Panc1 (cell line): ENCODE measurements at regions not wholly inside any gene's neighbourhood (a gene's known extent, or its start where the extent isn't known, plus 50 kb on each side); places are given as distances from the start of the nearest gene placed in this dataset.

Experiments used
- POLR2AphosphoS5 ChIP-seq: IDR thresholded peaks from 2 replicates; pipeline ENCODE4 v1.6.1; 2012; ENCODE audit warnings: mild to moderate bottlenecking, low read depth, low read length, moderate library complexity
- TCF7L2 ChIP-seq: IDR thresholded peaks from 2 replicates; pipeline ENCODE4 v1.6.1; 2011; ENCODE audit warnings: mild to moderate bottlenecking, low read depth, low read length, inconsistent platforms
- TF ChIP-seq, protein P1 (sequence below): fragments of 450-650 bp; IDR thresholded peaks from 2 replicates; pipeline ENCODE4 v1.5.1; 2017; ENCODE audit warnings: mild to moderate bottlenecking
- TF ChIP-seq, protein P2 (sequence below), 2 experiments: IDR thresholded peaks; 2 replicates each; pipeline ENCODE4 v1.6.1; 2011 to 2012; ENCODE audit warnings: low read depth in 2 of 2, control low read depth in 1 of 2, low read length in 1 of 2, mild to moderate bottlenecking in 1 of 2, moderate library complexity in 1 of 2; ENCODE audit not compliant: insufficient read depth in 1 of 2

DNA sequence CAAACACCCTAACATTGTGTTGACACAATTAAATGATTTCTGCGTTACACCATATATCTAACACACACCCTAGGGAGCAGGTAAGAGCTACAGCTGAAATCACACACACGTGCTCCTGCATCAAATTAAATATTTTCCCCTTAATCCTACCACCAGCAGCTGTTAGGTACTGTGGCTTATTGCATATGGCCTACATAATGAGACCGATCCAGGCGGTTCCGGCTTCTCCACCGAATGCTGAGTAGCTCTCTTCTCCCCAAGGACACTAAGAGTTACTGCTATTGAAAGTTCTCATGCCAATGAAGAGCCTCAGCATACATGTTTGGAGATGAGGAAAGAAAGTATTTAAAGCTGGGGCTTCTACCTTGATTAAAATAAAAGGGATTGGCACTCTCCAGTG, 472.2 kb upstream of the STXBP6 start:
- TF ChIP-seq, protein P1, sequence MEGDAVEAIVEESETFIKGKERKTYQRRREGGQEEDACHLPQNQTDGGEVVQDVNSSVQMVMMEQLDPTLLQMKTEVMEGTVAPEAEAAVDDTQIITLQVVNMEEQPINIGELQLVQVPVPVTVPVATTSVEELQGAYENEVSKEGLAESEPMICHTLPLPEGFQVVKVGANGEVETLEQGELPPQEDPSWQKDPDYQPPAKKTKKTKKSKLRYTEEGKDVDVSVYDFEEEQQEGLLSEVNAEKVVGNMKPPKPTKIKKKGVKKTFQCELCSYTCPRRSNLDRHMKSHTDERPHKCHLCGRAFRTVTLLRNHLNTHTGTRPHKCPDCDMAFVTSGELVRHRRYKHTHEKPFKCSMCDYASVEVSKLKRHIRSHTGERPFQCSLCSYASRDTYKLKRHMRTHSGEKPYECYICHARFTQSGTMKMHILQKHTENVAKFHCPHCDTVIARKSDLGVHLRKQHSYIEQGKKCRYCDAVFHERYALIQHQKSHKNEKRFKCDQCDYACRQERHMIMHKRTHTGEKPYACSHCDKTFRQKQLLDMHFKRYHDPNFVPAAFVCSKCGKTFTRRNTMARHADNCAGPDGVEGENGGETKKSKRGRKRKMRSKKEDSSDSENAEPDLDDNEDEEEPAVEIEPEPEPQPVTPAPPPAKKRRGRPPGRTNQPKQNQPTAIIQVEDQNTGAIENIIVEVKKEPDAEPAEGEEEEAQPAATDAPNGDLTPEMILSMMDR: no peak
- TF ChIP-seq POLR2AphosphoS5: no peak
- TF ChIP-seq TCF7L2: no peak
- TF ChIP-seq, protein P2, sequence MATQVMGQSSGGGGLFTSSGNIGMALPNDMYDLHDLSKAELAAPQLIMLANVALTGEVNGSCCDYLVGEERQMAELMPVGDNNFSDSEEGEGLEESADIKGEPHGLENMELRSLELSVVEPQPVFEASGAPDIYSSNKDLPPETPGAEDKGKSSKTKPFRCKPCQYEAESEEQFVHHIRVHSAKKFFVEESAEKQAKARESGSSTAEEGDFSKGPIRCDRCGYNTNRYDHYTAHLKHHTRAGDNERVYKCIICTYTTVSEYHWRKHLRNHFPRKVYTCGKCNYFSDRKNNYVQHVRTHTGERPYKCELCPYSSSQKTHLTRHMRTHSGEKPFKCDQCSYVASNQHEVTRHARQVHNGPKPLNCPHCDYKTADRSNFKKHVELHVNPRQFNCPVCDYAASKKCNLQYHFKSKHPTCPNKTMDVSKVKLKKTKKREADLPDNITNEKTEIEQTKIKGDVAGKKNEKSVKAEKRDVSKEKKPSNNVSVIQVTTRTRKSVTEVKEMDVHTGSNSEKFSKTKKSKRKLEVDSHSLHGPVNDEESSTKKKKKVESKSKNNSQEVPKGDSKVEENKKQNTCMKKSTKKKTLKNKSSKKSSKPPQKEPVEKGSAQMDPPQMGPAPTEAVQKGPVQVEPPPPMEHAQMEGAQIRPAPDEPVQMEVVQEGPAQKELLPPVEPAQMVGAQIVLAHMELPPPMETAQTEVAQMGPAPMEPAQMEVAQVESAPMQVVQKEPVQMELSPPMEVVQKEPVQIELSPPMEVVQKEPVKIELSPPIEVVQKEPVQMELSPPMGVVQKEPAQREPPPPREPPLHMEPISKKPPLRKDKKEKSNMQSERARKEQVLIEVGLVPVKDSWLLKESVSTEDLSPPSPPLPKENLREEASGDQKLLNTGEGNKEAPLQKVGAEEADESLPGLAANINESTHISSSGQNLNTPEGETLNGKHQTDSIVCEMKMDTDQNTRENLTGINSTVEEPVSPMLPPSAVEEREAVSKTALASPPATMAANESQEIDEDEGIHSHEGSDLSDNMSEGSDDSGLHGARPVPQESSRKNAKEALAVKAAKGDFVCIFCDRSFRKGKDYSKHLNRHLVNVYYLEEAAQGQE (IDR thresholded peaks at IDR 0.05; ENCODE audit: insufficient read depth in 1 of 2, low read depth in 2 of 2, low read length in 1 of 2): no peak
